ENCODE measurements at regions not wholly inside any gene's neighbourhood (a gene's known extent, or its start where the extent isn't known, plus 50 kb on each side); places are given as distances from the start of the nearest gene placed in this dataset.

DNA sequence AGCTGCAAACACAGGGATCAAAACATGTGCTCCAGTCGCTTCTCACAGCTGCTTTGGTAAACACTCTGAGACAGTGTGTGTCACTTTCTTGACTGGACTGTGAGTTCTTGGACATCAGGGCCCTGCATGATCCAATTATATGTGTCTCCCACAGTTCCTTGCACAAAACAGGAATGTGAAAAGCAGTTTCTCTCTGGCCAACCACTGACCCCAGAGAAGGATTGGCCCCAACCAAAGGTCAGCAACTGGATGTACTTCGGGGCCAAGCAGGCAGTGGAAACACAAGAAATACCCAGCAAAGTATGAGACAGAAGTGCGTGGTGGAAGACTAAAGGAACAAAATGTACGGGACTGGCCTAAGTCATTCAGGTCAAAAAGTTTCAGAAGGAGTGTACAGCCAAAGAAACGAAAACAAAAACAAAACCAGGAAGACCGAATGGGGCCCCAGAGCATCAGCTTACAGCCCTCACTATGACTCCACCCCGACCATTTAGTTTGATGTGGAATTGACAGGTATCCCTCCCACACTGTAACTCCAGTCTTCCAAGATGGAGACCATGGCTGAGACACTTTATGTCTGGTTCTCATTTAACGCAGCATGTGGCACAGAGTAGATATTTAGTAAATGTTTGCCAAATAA is 76.7 kb upstream of the LPP start:
- TF ChIP-seq, protein P1, sequence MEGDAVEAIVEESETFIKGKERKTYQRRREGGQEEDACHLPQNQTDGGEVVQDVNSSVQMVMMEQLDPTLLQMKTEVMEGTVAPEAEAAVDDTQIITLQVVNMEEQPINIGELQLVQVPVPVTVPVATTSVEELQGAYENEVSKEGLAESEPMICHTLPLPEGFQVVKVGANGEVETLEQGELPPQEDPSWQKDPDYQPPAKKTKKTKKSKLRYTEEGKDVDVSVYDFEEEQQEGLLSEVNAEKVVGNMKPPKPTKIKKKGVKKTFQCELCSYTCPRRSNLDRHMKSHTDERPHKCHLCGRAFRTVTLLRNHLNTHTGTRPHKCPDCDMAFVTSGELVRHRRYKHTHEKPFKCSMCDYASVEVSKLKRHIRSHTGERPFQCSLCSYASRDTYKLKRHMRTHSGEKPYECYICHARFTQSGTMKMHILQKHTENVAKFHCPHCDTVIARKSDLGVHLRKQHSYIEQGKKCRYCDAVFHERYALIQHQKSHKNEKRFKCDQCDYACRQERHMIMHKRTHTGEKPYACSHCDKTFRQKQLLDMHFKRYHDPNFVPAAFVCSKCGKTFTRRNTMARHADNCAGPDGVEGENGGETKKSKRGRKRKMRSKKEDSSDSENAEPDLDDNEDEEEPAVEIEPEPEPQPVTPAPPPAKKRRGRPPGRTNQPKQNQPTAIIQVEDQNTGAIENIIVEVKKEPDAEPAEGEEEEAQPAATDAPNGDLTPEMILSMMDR (IDR thresholded peaks at IDR 0.05), result no peak
- no peak for TF ChIP-seq POLR2A (IDR thresholded peaks at IDR 0.05)

Data from Peyer's patch (tissue), 4 donors.